WTC11 (cell line): ENCODE measurements at regions not wholly inside any gene's neighbourhood (a gene's known extent, or its start where the extent isn't known, plus 50 kb on each side); places are given as distances from the start of the nearest gene placed in this dataset.

Experiments
- ATAC-seq: fragments of 200-7000 bp; cut with Tn5 transposase; 2 replicates; pipeline ENCODE4 v1.10.0; 2021; ENCODE audit warnings: mild to moderate bottlenecking, moderate library complexity
- CTCF ChIA-PET: fragments of 300-600 bp; sonication (Branson Sonifier 250); formaldehyde crosslinking; loops from one replicate; lab custom pipeline; 2021; ENCODE audit warnings: antibody characterized with exemption; lab: Charles Lee
- POLR2A ChIA-PET: fragments of 350-600 bp; sonication (Branson Sonifier 250); formaldehyde crosslinking; loops from one replicate; lab custom pipeline; 2021; ENCODE audit warnings: antibody characterized with exemption; lab: Charles Lee
- DNase-seq: peaks from one replicate; pipeline ENCODE4 v3.0.0; 2021; ENCODE audit warnings: low spot score
- H3K27ac Mint-ChIP-seq: 2 replicates; pipeline ENCODE4 v1.8.0; 2021; ENCODE audit warnings: mixed read lengths
- H3K27me3 Mint-ChIP-seq: 2 replicates; pipeline ENCODE4 v1.8.0; 2021; ENCODE audit warnings: low read depth, mild to moderate bottlenecking, moderate library complexity, mixed read lengths
- H3K36me3 Mint-ChIP-seq: 2 replicates; pipeline ENCODE4 v1.8.0; 2021; ENCODE audit warnings: mixed read lengths
- H3K4me1 Mint-ChIP-seq: 2 replicates; pipeline ENCODE4 v1.8.0; 2022; ENCODE audit warnings: mixed read lengths
- H3K4me3 Mint-ChIP-seq: 2 replicates; pipeline ENCODE4 v1.8.0; 2021; ENCODE audit warnings: mild to moderate bottlenecking, moderate library complexity, mixed read lengths
- H3K9me3 Mint-ChIP-seq: 2 replicates; pipeline ENCODE4 v1.8.0; 2021; ENCODE audit warnings: mixed read lengths
- ATF1 ChIP-seq: sonication (generic); formaldehyde crosslinking; IDR thresholded peaks from 2 replicates; pipeline ENCODE4 v1.8.1; 2023; ENCODE audit warnings: mild to moderate bottlenecking, moderate library complexity, missing genetic modification reagents
- CDX4 ChIP-seq: fragments of 250-450 bp; sonication (Bioruptor Pico); IDR thresholded peaks from 2 replicates; pipeline ENCODE4 v1.9.0; 2021; ENCODE audit warnings: moderate library complexity, mild to moderate bottlenecking, inconsistent platforms, borderline replicate concordance
- CREB1 ChIP-seq: sonication (generic); formaldehyde crosslinking; IDR thresholded peaks from 2 replicates; pipeline ENCODE4 v1.8.0; 2023; ENCODE audit warnings: mild to moderate bottlenecking, missing genetic modification reagents
- E2F1 ChIP-seq: sonication (generic); formaldehyde crosslinking; IDR thresholded peaks from 2 replicates; pipeline ENCODE4 v1.8.0; 2022; ENCODE audit warnings: mild to moderate bottlenecking, missing genetic modification reagents
- E2F4 ChIP-seq: sonication (generic); formaldehyde crosslinking; IDR thresholded peaks from 2 replicates; pipeline ENCODE4 v1.8.1; 2022; ENCODE audit warnings: low read depth, mild to moderate bottlenecking, moderate library complexity, missing genetic modification reagents, borderline replicate concordance
- E2F5 ChIP-seq: sonication (generic); formaldehyde crosslinking; IDR thresholded peaks from 2 replicates; pipeline ENCODE4 v1.8.1; 2022; ENCODE audit warnings: mild to moderate bottlenecking, moderate library complexity, missing genetic modification reagents
- ETV6 ChIP-seq: sonication (generic); formaldehyde crosslinking; IDR thresholded peaks from 2 replicates; pipeline ENCODE4 v1.8.1; 2022; ENCODE audit warnings: mild to moderate bottlenecking, missing genetic modification reagents
- GABPB1 ChIP-seq: sonication (generic); formaldehyde crosslinking; IDR thresholded peaks from 2 replicates; pipeline ENCODE4 v1.8.1; 2023; ENCODE audit warnings: mild to moderate bottlenecking, missing genetic modification reagents
- HMGA2 ChIP-seq: fragments of 250-450 bp; sonication (Bioruptor Pico); IDR thresholded peaks from 2 replicates; pipeline ENCODE4 v1.4.0; 2021; ENCODE audit warnings: mild to moderate bottlenecking, moderate library complexity
- IRF1 ChIP-seq: sonication (generic); formaldehyde crosslinking; IDR thresholded peaks from 2 replicates; pipeline ENCODE4 v1.8.0; 2023; ENCODE audit warnings: missing genetic modification reagents
- MLX ChIP-seq: sonication (generic); formaldehyde crosslinking; IDR thresholded peaks from 2 replicates; pipeline ENCODE4 v1.8.1; 2023; ENCODE audit warnings: mild to moderate bottlenecking, missing genetic modification reagents, moderate library complexity
- NR2C2 ChIP-seq: sonication (generic); formaldehyde crosslinking; IDR thresholded peaks from 2 replicates; pipeline ENCODE4 v1.8.0; 2022; ENCODE audit warnings: mild to moderate bottlenecking, missing genetic modification reagents
- NR3C1 ChIP-seq: sonication (generic); formaldehyde crosslinking; conservative IDR thresholded peaks from 2 replicates; pipeline ENCODE4 v1.8.1; 2023; ENCODE audit warnings: low read depth, mild to moderate bottlenecking, missing genetic modification reagents
- RELA ChIP-seq: sonication (generic); formaldehyde crosslinking; IDR thresholded peaks from 2 replicates; pipeline ENCODE4 v1.8.1; 2022; ENCODE audit warnings: missing genetic modification reagents, mild to moderate bottlenecking, borderline replicate concordance
- SOX15 ChIP-seq: fragments of 250-450 bp; sonication (Bioruptor Pico); IDR thresholded peaks from 2 replicates; pipeline ENCODE4 v1.9.0; 2021; ENCODE audit warnings: mild to moderate bottlenecking
- TCF7 ChIP-seq: sonication (generic); formaldehyde crosslinking; IDR thresholded peaks from 2 replicates; pipeline ENCODE4 v1.8.0; 2022; ENCODE audit warnings: mild to moderate bottlenecking, low read depth, missing genetic modification reagents, moderate library complexity
- ZBTB21 ChIP-seq: sonication (generic); formaldehyde crosslinking; IDR thresholded peaks from 2 replicates; pipeline ENCODE4 v1.8.1; 2023; ENCODE audit warnings: mild to moderate bottlenecking, missing genetic modification reagents, borderline replicate concordance
- ZNF423 ChIP-seq: fragments of 250-450 bp; sonication (Bioruptor Pico); IDR thresholded peaks from 2 replicates; pipeline ENCODE4 v2.1.2; 2022; ENCODE audit warnings: mild to moderate bottlenecking, moderate library complexity
- ZNF532 ChIP-seq: fragments of 250-450 bp; sonication (Bioruptor Pico); IDR thresholded peaks from 2 replicates; pipeline ENCODE4 v1.9.0; 2021; ENCODE audit warnings: mild to moderate bottlenecking, borderline replicate concordance
- ZSCAN18 ChIP-seq: fragments of 250-450 bp; sonication (Bioruptor Pico); IDR thresholded peaks from 2 replicates; pipeline ENCODE4 v2.1.2; 2022; ENCODE audit warnings: mild to moderate bottlenecking, moderate library complexity

- no peak for TF ChIP-seq ZNF532 (CRISPR knock-in tag)
- no peak for TF ChIP-seq ZNF423 (CRISPR knock-in tag)
Measured at GRCh38 chr1:96633695-96634094, 87.9 kb upstream of the PTBP2 start (continued).

GRCh38 chr1:96634883-96635282 lies 86.7 kb upstream of the PTBP2 start:
- H3K27ac Mint-ChIP-seq = no peak overlapping the region

More at GRCh38 chr1:96634883-96635282, 86.7 kb upstream of the PTBP2 start:
- Mint-ChIP-seq H3K4me1 (no peaks in the 10 kb centered on the region), H3K36me3 (no peaks in the 10 kb centered on the region), H3K4me3 (no peak overlapping the region), H3K27me3 (no peaks in the 10 kb centered on the region; the same call in 1 of the 2 replicates), H3K9me3 (no peaks in the 10 kb centered on the region)
- ATAC-seq (no peak), DNase-seq (no peak)
- ChIA-PET CTCF (no interaction called here), POLR2A (no interaction called here)
- no peak for TF ChIP-seq MLX
- TF ChIP-seq CDX4 (CRISPR knock-in tag) = no peak
- no peak for TF ChIP-seq TCF7
- no peak for TF ChIP-seq ETV6 (CRISPR knock-in tag)
- no peak for TF ChIP-seq ZSCAN18
- no peak for TF ChIP-seq ZBTB21 (CRISPR knock-in tag)
- TF ChIP-seq SOX15 (CRISPR knock-in tag) = no peak
- TF ChIP-seq E2F5 (CRISPR knock-in tag) = no peak
- TF ChIP-seq NR2C2 = no peak
- no peak for TF ChIP-seq GABPB1 (CRISPR knock-in tag)
- TF ChIP-seq HMGA2 (CRISPR knock-in tag) = no peak
- TF ChIP-seq NR3C1 = no peak
- no peak for TF ChIP-seq E2F1 (CRISPR knock-in tag)
- TF ChIP-seq RELA = no peak
- TF ChIP-seq CREB1 = no peak
- no peak for TF ChIP-seq IRF1 (CRISPR knock-in tag)
- TF ChIP-seq ATF1 (CRISPR knock-in tag) = no peak
- no peak for TF ChIP-seq E2F4 (CRISPR knock-in tag)
